Eye (tissue), 1 donor: ENCODE measurements at regions not wholly inside any gene's neighbourhood (a gene's known extent, or its start where the extent isn't known, plus 50 kb on each side); places are given as distances from the start of the nearest gene placed in this dataset.

ENCODE experiments used
- DNase-seq: peaks from one replicate; pipeline ENCODE4 v3.0.0-alpha.2; 2015

- DNase-seq = no peak
Observed at GRCh38 chr4:106422766-106423165, 54.2 kb upstream of the GIMD1 start.

- no peak for DNase-seq
Observed at GRCh38 chr4:106421441-106422296, 53.1 kb upstream of the GIMD1 start.

- DNase-seq = no peak
Observed at GRCh38 chr4:106418444-106418843, 49.9 kb upstream of the GIMD1 start.
